B cell (primary cell): ENCODE measurements at regions not wholly inside any gene's neighbourhood (a gene's known extent, or its start where the extent isn't known, plus 50 kb on each side); places are given as distances from the start of the nearest gene placed in this dataset.
"Not testable (repeated sequence)": the region's sequence is repeated elsewhere in the genome, so short reads cannot be mapped to it uniquely, and the experiment has no call there.

Experiments used
- ATAC-seq: fragments of 200-7000 bp; cut with Tn5 transposase; one replicate; pipeline ENCODE4 v1.10.0; 2021; ENCODE audit warnings: low read depth, mild to moderate bottlenecking, moderate number of reproducible peaks, moderate library complexity
- CTCF ChIA-PET: fragments of 350-600 bp; sonication (Branson Sonifier 250); formaldehyde crosslinking; loops from one replicate; lab custom pipeline; 2021; ENCODE audit warnings: antibody characterized with exemption, inconsistent platforms; lab: Charles Lee
- POLR2A ChIA-PET: fragments of 350-600 bp; sonication (Branson Sonifier 250); formaldehyde crosslinking; loops from one replicate; lab custom pipeline; 2021; ENCODE audit warnings: antibody characterized with exemption; lab: Charles Lee
- DNase-seq: peaks from one replicate; pipeline ENCODE4 v3.0.0; 2013
- H2AFZ ChIP-seq: 2 replicates; pipeline ENCODE4 v1.6.1; 2012; ENCODE audit warnings: mild to moderate bottlenecking, low read depth, low read length; ENCODE audit not compliant: insufficient read depth, poor library complexity, severe bottlenecking
- H3K27ac ChIP-seq, 2 donors: 1 replicate in 1 of 2; 2 replicates in 1 of 2; pipeline ENCODE4 v1.5.1; 2012 to 2013; ENCODE audit warnings: low read length in 2 of 2, mild to moderate bottlenecking in 2 of 2, moderate library complexity in 1 of 2
- H3K27me3 ChIP-seq, 4 experiments: fragments of 200-600 bp in 1 of 4; sonication (generic) in 1 of 4; replicated peaks in 1 of 4; 1 replicate in 2 of 4; 2 replicates in 2 of 4; pipeline versions ENCODE4 v1.6.1 to v1.7.0; 2013 to 2016; ENCODE audit warnings: low read length in 3 of 4, mild to moderate bottlenecking in 2 of 4, mixed read lengths in 1 of 4, moderate library complexity in 1 of 4; ENCODE audit not compliant: insufficient read depth in 4 of 4, control insufficient read depth in 3 of 4; ENCODE audit errors: control extremely low read depth in 1 of 4
- H3K36me3 ChIP-seq, 2 experiments: replicated peaks in 1 of 2; 1 replicate in 1 of 2; 2 replicates in 1 of 2; pipeline versions ENCODE4 v1.6.1 to v1.7.1; 2013; ENCODE audit warnings: low read length in 1 of 2; ENCODE audit not compliant: insufficient read depth in 2 of 2, control insufficient read depth in 1 of 2; ENCODE audit errors: control extremely low read depth in 1 of 2, extremely low read depth in 1 of 2
- H3K4me1 ChIP-seq, 2 donors: fragments of 200-600 bp in 1 of 2; sonication (generic) in 1 of 2; 1 replicate in 1 of 2; 2 replicates in 1 of 2; pipeline versions ENCODE4 v1.5.1 to v1.6.1; 2013 to 2017; ENCODE audit warnings: low read length in 2 of 2; ENCODE audit not compliant: control insufficient read depth in 2 of 2, insufficient read depth in 2 of 2
- H3K4me2 ChIP-seq: replicated peaks from 2 replicates; pipeline ENCODE3; 2012; ENCODE audit warnings: mild to moderate bottlenecking, low read depth, low read length; ENCODE audit not compliant: poor library complexity, severe bottlenecking
- H3K4me3 ChIP-seq, 5 experiments: fragments of 200-600 bp in 1 of 5; sonication (generic) in 1 of 5; 1 replicate in 3 of 5; 2 replicates in 2 of 5; pipeline versions ENCODE4 v1.5.1 to v1.7.0; 2011 to 2016; ENCODE audit warnings: low read length in 4 of 5, mild to moderate bottlenecking in 4 of 5, low read depth in 2 of 5, control low read depth in 1 of 5, moderate library complexity in 1 of 5; ENCODE audit not compliant: insufficient read depth in 1 of 5; ENCODE audit errors: control extremely low read depth in 1 of 5, extremely low read depth in 1 of 5
- H3K79me2 ChIP-seq: fragments of 200-600 bp; sonication (generic); one replicate; pipeline ENCODE4 v1.6.0; 2016; ENCODE audit warnings: low read length; ENCODE audit not compliant: control insufficient read depth, insufficient read depth
- H3K9ac ChIP-seq: fragments of 200-600 bp; sonication (generic); 2 replicates; pipeline ENCODE4 v1.6.1; 2017; ENCODE audit warnings: mild to moderate bottlenecking, low read length, moderate library complexity
- H3K9me3 ChIP-seq, 3 donors: one replicate each; pipeline versions ENCODE4 v1.6.1 to v1.7.1; 2013; ENCODE audit warnings: low read length in 2 of 3; ENCODE audit not compliant: control insufficient read depth in 2 of 3, insufficient read depth in 1 of 3; ENCODE audit errors: control extremely low read depth in 1 of 3
- H4K20me1 ChIP-seq: 2 replicates; pipeline ENCODE4 v1.6.0; 2012; ENCODE audit warnings: mild to moderate bottlenecking, low read length; ENCODE audit not compliant: insufficient read depth, control insufficient read depth, poor library complexity, severe bottlenecking
- H3K27ac Mint-ChIP-seq: one replicate; pipeline ENCODE4 v1.8.0; 2021; ENCODE audit warnings: mixed read lengths
- H3K27me3 Mint-ChIP-seq: one replicate; pipeline ENCODE4 v1.8.0; 2021; ENCODE audit warnings: mixed read lengths
- H3K4me1 Mint-ChIP-seq: one replicate; pipeline ENCODE4 v1.8.0; 2021; ENCODE audit warnings: mixed read lengths
- H3K4me3 Mint-ChIP-seq: one replicate; pipeline ENCODE4 v1.8.0; 2021; ENCODE audit warnings: mixed read lengths
- H3K9me3 Mint-ChIP-seq: one replicate; pipeline ENCODE4 v1.8.0; 2022; ENCODE audit warnings: mixed read lengths; ENCODE audit not compliant: insufficient read depth
- CTCF ChIP-seq: fragments of 200-600 bp; IDR thresholded peaks from one replicate; pipeline ENCODE4 v1.8.0; 2022; ENCODE audit warnings: antibody characterized with exemption, mild to moderate bottlenecking
- EZH2 ChIP-seq: IDR thresholded peaks from 2 replicates; pipeline ENCODE4 v1.6.1; 2012; ENCODE audit warnings: borderline replicate concordance, low read depth, mild to moderate bottlenecking, moderate library complexity, low read length; ENCODE audit not compliant: insufficient read depth, poor library complexity, severe bottlenecking
- WGBS: methylation state at CpG from one replicate; pipeline ENCODE4 v1.1.5; 2013; ENCODE audit warnings: missing lambda C conversion rate; ENCODE audit not compliant: insufficient coverage; 5-methylcytosine and 5-hydroxymethylcytosine counted together
- intact Hi-C: fragments of 100-400 bp; cut with micrococcal nuclease; formaldehyde crosslinking; loops from one replicate; pipeline ENCODE4 v1.10.0; 2022

- intact Hi-C loops, H3K9me3 Mint-ChIP-seq, H3K4me1 Mint-ChIP-seq, H3K9me3 ChIP-seq, H4K20me1 ChIP-seq, H3K27ac Mint-ChIP-seq, POLR2A ChIA-PET, CTCF ChIA-PET, H3K4me3 ChIP-seq, H3K9ac ChIP-seq, DNase-seq, H3K27me3 ChIP-seq, H3K79me2 ChIP-seq, H3K27me3 Mint-ChIP-seq, H2AFZ ChIP-seq, H3K36me3 ChIP-seq, ATAC-seq, H3K4me2 ChIP-seq, H3K4me3 Mint-ChIP-seq, H3K27ac ChIP-seq, H3K4me1 ChIP-seq: not testable (repeated sequence)
- WGBS: 97% methylated on average over 6 of the region's 8 CpGs
Measured at GRCh38 chr15:24145070-24145469, 458.0 kb upstream of the NDN start.

GRCh38 chr15:24146251-24146650 is 459.1 kb upstream of the NDN start:
- H3K36me3 ChIP-seq: no peaks in the 10 kb centered on the region
- H3K4me1 ChIP-seq: no peaks in the 10 kb centered on the region
- H3K4me2 ChIP-seq: no peak overlapping the region
- ChIA-PET CTCF (no interaction called here), POLR2A (no interaction called here)
- no peaks in the 10 kb centered on the region for H3K27me3 ChIP-seq
- ATAC-seq: no peak
- no peaks in the 10 kb centered on the region for H3K27me3 Mint-ChIP-seq
- no peaks in the 10 kb centered on the region for H3K9me3 ChIP-seq
- no peak for DNase-seq
- no peaks in the 10 kb centered on the region for H3K9me3 Mint-ChIP-seq
- H3K27ac Mint-ChIP-seq: no peak overlapping the region
- no peak overlapping the region for H3K4me3 Mint-ChIP-seq
- H3K4me3 ChIP-seq: no peak overlapping the region
- H3K27ac ChIP-seq: no peak overlapping the region
- H3K4me1 Mint-ChIP-seq: no peaks in the 10 kb centered on the region
- no peak overlapping the region for H2AFZ ChIP-seq
- H3K9ac ChIP-seq: no peak overlapping the region
- intact Hi-C loops: no loop called here
- no peaks in the 10 kb centered on the region for H3K79me2 ChIP-seq
- H4K20me1 ChIP-seq: no peaks in the 10 kb centered on the region
- no peak for TF ChIP-seq EZH2
- TF ChIP-seq CTCF: no peak
- 83% methylated on average over 1 of the region's 2 CpGs for WGBS
